ENCODE measurements at regions not wholly inside any gene's neighbourhood (a gene's known extent, or its start where the extent isn't known, plus 50 kb on each side); places are given as distances from the start of the nearest gene placed in this dataset.

DNA sequence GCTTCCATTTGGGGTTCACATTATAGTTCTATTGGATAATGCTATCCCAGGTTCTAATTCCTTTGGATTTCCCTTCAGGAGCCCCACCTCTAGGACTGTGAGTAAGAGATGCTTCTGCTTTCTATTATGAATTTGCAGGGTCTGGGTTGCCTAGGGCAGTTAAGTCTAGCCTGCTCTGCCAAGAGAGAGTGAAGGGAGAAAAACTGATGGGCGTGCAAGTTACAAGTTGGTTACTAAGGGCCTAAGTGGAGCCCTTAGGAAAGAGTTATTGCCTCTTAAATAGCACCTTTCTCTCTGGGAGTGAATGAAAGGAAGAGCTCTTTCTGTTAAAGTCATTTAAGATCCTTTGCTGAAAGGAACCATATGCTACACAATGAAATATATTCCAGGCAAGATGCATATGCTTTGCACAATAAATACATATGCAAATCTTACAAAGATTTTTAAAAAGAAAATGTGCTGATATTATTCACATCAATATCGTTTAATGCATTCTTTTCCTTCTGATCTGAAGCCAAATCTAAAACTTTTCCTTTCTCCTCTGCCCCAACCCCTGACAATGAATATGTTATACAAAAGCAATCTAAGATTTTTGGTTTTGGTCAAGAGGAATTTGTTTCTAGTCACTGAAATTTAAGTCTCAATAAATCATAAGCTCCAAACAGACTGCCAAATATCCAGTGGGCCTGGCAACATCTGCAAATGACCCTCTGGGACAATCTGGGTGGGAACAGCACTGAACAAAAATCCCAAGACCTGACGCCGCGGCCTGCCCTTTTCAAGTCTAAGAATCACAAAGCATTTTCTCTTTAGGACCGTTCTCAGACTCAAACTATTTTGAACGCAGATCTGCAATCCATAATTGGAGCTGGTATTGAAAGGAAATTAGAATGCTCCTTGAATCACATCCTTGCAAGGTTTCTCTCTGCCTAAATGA, 586.7 kb downstream of the ETNK1 start:
- Histone ChIP-seq H4K20me1 (replicated peaks; ENCODE audit: insufficient read depth) (no peaks in the 10 kb centered on the region), H3K27me3 (ENCODE audit: insufficient read depth) (no peaks in the 10 kb centered on the region), H2AFZ (no peak overlapping the region), H3K4me2 (no peak overlapping the region), H3F3A (replicated peaks; ENCODE audit: low read depth) (no peaks in the 10 kb centered on the region), H3K4me3 (no peak overlapping the region), H3K79me2 (replicated peaks; ENCODE audit: insufficient read depth) (no peaks in the 10 kb centered on the region), H3K4me1 (ENCODE audit: insufficient read depth) (no peaks in the 10 kb centered on the region), H3K27ac (ENCODE audit: low read depth) (no peak overlapping the region), H3K9me2 (ENCODE audit: insufficient read depth) (no peaks in the 10 kb centered on the region; the same call in 1 of the 2 replicates), H3K36me3 (ENCODE audit: insufficient read depth) (0 out of 2 replicates have a peak, but pooled peaks cover 9% of the 10 kb centered on the region)
- Mint-ChIP-seq H3K4me3 (no peak overlapping the region), H3K36me3 (ENCODE audit: low read depth) (peaks cover 9% of the 10 kb centered on the region), H3K9me3 (peaks cover 16% of the 10 kb centered on the region), H3K27ac (no peak overlapping the region), H3K27me3 (ENCODE audit: insufficient read depth, low read depth, poor library complexity) (no peaks in the 10 kb centered on the region), H3K4me1 (no peaks in the 10 kb centered on the region)
- ATAC-seq (no peak), DNase-seq (ENCODE audit: low spot score) (no peak)
- TF ChIP-seq, protein P1, sequence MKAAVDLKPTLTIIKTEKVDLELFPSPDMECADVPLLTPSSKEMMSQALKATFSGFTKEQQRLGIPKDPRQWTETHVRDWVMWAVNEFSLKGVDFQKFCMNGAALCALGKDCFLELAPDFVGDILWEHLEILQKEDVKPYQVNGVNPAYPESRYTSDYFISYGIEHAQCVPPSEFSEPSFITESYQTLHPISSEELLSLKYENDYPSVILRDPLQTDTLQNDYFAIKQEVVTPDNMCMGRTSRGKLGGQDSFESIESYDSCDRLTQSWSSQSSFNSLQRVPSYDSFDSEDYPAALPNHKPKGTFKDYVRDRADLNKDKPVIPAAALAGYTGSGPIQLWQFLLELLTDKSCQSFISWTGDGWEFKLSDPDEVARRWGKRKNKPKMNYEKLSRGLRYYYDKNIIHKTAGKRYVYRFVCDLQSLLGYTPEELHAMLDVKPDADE (IDR thresholded peaks at IDR 0.05) = no peak
- TF ChIP-seq, protein P2, sequence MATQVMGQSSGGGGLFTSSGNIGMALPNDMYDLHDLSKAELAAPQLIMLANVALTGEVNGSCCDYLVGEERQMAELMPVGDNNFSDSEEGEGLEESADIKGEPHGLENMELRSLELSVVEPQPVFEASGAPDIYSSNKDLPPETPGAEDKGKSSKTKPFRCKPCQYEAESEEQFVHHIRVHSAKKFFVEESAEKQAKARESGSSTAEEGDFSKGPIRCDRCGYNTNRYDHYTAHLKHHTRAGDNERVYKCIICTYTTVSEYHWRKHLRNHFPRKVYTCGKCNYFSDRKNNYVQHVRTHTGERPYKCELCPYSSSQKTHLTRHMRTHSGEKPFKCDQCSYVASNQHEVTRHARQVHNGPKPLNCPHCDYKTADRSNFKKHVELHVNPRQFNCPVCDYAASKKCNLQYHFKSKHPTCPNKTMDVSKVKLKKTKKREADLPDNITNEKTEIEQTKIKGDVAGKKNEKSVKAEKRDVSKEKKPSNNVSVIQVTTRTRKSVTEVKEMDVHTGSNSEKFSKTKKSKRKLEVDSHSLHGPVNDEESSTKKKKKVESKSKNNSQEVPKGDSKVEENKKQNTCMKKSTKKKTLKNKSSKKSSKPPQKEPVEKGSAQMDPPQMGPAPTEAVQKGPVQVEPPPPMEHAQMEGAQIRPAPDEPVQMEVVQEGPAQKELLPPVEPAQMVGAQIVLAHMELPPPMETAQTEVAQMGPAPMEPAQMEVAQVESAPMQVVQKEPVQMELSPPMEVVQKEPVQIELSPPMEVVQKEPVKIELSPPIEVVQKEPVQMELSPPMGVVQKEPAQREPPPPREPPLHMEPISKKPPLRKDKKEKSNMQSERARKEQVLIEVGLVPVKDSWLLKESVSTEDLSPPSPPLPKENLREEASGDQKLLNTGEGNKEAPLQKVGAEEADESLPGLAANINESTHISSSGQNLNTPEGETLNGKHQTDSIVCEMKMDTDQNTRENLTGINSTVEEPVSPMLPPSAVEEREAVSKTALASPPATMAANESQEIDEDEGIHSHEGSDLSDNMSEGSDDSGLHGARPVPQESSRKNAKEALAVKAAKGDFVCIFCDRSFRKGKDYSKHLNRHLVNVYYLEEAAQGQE (IDR thresholded peaks at IDR 0.05; ENCODE audit: unreplicated experiment) = no peak
- TF ChIP-seq ZNF114 (CRISPR knock-in tag; IDR thresholded peaks at IDR 0.05) (no peak), ZNF331 (CRISPR knock-in tag; IDR thresholded peaks at IDR 0.05; ENCODE audit: low read depth) (no peak), JUNB (IDR thresholded peaks at IDR 0.05; ENCODE audit: unreplicated experiment) (no peak), CREB1 (CRISPR knock-in tag; IDR thresholded peaks at IDR 0.05; ENCODE audit: low read depth) (no peak)
- TF ChIP-seq, protein P3, sequence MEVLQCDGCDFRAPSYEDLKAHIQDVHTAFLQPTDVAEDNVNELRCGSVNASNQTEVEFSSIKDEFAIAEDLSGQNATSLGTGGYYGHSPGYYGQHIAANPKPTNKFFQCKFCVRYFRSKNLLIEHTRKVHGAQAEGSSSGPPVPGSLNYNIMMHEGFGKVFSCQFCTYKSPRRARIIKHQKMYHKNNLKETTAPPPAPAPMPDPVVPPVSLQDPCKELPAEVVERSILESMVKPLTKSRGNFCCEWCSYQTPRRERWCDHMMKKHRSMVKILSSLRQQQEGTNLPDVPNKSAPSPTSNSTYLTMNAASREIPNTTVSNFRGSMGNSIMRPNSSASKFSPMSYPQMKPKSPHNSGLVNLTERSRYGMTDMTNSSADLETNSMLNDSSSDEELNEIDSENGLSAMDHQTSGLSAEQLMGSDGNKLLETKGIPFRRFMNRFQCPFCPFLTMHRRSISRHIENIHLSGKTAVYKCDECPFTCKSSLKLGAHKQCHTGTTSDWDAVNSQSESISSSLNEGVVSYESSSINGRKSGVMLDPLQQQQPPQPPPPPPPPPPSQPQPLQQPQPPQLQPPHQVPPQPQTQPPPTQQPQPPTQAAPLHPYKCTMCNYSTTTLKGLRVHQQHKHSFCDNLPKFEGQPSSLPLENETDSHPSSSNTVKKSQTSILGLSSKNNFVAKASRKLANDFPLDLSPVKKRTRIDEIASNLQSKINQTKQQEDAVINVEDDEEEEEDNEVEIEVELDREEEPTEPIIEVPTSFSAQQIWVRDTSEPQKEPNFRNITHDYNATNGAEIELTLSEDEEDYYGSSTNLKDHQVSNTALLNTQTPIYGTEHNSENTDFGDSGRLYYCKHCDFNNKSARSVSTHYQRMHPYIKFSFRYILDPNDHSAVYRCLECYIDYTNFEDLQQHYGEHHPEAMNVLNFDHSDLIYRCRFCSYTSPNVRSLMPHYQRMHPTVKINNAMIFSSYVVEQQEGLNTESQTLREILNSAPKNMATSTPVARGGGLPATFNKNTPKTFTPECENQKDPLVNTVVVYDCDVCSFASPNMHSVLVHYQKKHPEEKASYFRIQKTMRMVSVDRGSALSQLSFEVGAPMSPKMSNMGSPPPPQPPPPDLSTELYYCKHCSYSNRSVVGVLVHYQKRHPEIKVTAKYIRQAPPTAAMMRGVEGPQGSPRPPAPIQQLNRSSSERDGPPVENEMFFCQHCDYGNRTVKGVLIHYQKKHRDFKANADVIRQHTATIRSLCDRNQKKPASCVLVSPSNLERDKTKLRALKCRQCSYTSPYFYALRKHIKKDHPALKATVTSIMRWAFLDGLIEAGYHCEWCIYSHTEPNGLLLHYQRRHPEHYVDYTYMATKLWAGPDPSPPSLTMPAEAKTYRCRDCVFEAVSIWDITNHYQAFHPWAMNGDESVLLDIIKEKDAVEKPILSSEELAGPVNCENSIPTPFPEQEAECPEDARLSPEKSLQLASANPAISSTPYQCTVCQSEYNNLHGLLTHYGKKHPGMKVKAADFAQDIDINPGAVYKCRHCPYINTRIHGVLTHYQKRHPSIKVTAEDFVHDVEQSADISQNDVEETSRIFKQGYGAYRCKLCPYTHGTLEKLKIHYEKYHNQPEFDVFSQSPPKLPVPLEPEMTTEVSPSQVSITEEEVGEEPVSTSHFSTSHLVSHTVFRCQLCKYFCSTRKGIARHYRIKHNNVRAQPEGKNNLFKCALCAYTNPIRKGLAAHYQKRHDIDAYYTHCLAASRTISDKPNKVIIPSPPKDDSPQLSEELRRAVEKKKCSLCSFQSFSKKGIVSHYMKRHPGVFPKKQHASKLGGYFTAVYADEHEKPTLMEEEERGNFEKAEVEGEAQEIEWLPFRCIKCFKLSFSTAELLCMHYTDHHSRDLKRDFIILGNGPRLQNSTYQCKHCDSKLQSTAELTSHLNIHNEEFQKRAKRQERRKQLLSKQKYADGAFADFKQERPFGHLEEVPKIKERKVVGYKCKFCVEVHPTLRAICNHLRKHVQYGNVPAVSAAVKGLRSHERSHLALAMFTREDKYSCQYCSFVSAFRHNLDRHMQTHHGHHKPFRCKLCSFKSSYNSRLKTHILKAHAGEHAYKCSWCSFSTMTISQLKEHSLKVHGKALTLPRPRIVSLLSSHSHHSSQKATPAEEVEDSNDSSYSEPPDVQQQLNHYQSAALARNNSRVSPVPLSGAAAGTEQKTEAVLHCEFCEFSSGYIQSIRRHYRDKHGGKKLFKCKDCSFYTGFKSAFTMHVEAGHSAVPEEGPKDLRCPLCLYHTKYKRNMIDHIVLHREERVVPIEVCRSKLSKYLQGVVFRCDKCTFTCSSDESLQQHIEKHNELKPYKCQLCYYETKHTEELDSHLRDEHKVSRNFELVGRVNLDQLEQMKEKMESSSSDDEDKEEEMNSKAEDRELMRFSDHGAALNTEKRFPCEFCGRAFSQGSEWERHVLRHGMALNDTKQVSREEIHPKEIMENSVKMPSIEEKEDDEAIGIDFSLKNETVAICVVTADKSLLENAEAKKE (CRISPR knock-in tag; IDR thresholded peaks at IDR 0.05) = no peak

Measured in GM23338 (cell line).